H1 (cell line): ENCODE measurements at regions not wholly inside any gene's neighbourhood (a gene's known extent, or its start where the extent isn't known, plus 50 kb on each side); places are given as distances from the start of the nearest gene placed in this dataset.
"Not testable (repeated sequence)": the region's sequence is repeated elsewhere in the genome, so short reads cannot be mapped to it uniquely, and the experiment has no call there.

Experiments used
- CTCF ChIA-PET: fragments of 300-600 bp; sonication (Branson Sonifier 250); formaldehyde crosslinking; loops from one replicate; lab custom pipeline; 2021; ENCODE audit not compliant: partially characterized antibody; lab: Charles Lee
- POLR2A ChIA-PET: fragments of 300-600 bp; sonication (Branson Sonifier 250); formaldehyde crosslinking; loops from one replicate; lab custom pipeline; 2021; ENCODE audit warnings: inconsistent platforms; ENCODE audit not compliant: partially characterized antibody; lab: Charles Lee
- DNase-seq, 2 experiments: peaks; one replicate each; pipeline versions ENCODE4 v3.0.0 to v3.0.0-alpha.2; 2010 to 2022; ENCODE audit warnings: low spot score in 2 of 2, low read depth in 1 of 2, mixed read lengths in 1 of 2
- FAIRE-seq: peaks from 2 replicates; lab custom pipeline; 2011; peaks lifted over from hg19 to GRCh38; lab: Jason Lieb, UNC
- H2AFZ ChIP-seq: 2 replicates; pipeline ENCODE4 v1.8.1; 2012; ENCODE audit warnings: low read length, inconsistent platforms
- H2AK5ac ChIP-seq: 2 replicates; pipeline ENCODE4 v1.6.1; 2013; ENCODE audit warnings: low read depth, low read length
- H2BK120ac ChIP-seq: replicated peaks from 2 replicates; pipeline ENCODE3; 2013; ENCODE audit warnings: low read depth, low read length, inconsistent platforms
- H2BK12ac ChIP-seq: 2 replicates; pipeline ENCODE4 v1.6.1; 2013; ENCODE audit warnings: low read depth, low read length
- H2BK15ac ChIP-seq: 2 replicates; pipeline ENCODE4 v1.6.1; 2013; ENCODE audit warnings: low read length
- H2BK20ac ChIP-seq: 2 replicates; pipeline ENCODE4 v1.6.1; 2013; ENCODE audit warnings: low read length
- H2BK5ac ChIP-seq: 2 replicates; pipeline ENCODE4 v1.6.1; 2013; ENCODE audit warnings: low read depth, low read length
- H3K14ac ChIP-seq: 2 replicates; pipeline ENCODE4 v1.6.1; 2013; ENCODE audit warnings: inconsistent platforms; ENCODE audit not compliant: insufficient read length
- H3K18ac ChIP-seq: 2 replicates; pipeline ENCODE4 v1.6.1; 2013; ENCODE audit warnings: low read length; ENCODE audit errors: extremely low read depth
- H3K23ac ChIP-seq: 2 replicates; pipeline ENCODE4 v1.6.1; 2013; ENCODE audit warnings: inconsistent platforms; ENCODE audit not compliant: insufficient read length
- H3K23me2 ChIP-seq: 2 replicates; pipeline ENCODE4 v1.6.1; 2013; ENCODE audit warnings: low read depth, low read length
- H3K27ac ChIP-seq: 2 replicates; pipeline ENCODE4 v1.6.1; 2011; ENCODE audit warnings: low read depth, low read length, inconsistent platforms
- H3K27me3 ChIP-seq, 4 experiments: replicated peaks in 1 of 4; 1 replicate in 1 of 4; 2 replicates in 3 of 4; pipeline versions ENCODE4 v1.6.1 to v1.8.1; 2011 to 2013; ENCODE audit warnings: low read length in 3 of 4, mild to moderate bottlenecking in 3 of 4, inconsistent platforms in 2 of 4, mixed read lengths in 2 of 4, moderate library complexity in 1 of 4; ENCODE audit not compliant: control insufficient read depth in 3 of 4, insufficient read depth in 3 of 4; ENCODE audit errors: extremely low read depth in 1 of 4
- H3K36me3 ChIP-seq, 4 experiments: 2 replicates each; pipeline versions ENCODE4 v1.6.1 to v1.8.1; 2011 to 2013; ENCODE audit warnings: mild to moderate bottlenecking in 4 of 4, low read length in 3 of 4, moderate library complexity in 2 of 4, control low read depth in 1 of 4, inconsistent platforms in 1 of 4; ENCODE audit not compliant: insufficient read depth in 4 of 4, control insufficient read depth in 2 of 4
- H3K4ac ChIP-seq: replicated peaks from 2 replicates; pipeline ENCODE3; 2013; ENCODE audit warnings: low read length, low read depth, mixed read lengths, inconsistent platforms; ENCODE audit not compliant: insufficient read length
- H3K4me1 ChIP-seq, 4 experiments: replicated peaks in 1 of 4; 1 replicate in 1 of 4; 2 replicates in 3 of 4; pipeline versions ENCODE4 v1.6.1 to v1.8.1; 2011 to 2013; ENCODE audit warnings: low read length in 3 of 4, inconsistent platforms in 2 of 4, mixed read lengths in 1 of 4; ENCODE audit not compliant: insufficient read depth in 4 of 4, control insufficient read depth in 3 of 4
- H3K4me2 ChIP-seq, 2 experiments: 2 replicates each; pipeline versions ENCODE4 v1.6.1 to v1.8.1; 2011 to 2013; ENCODE audit warnings: low read depth in 2 of 2, low read length in 2 of 2, control low read depth in 1 of 2, inconsistent platforms in 1 of 2, mild to moderate bottlenecking in 1 of 2; ENCODE audit not compliant: insufficient read depth in 1 of 2
- H3K4me3 ChIP-seq, 4 experiments: fragments of 200-600, 300-600 bp in 1 of 4; sonication (generic), shearing (Covaris generic), sonication (Bioruptor Twin) in 1 of 4; 2 replicates each; pipeline versions ENCODE4 v1.5.1 to v1.8.1; 2011 to 2016; ENCODE audit warnings: low read length in 4 of 4, low read depth in 3 of 4, control low read depth in 2 of 4, inconsistent platforms in 2 of 4, mild to moderate bottlenecking in 2 of 4, mixed read lengths in 1 of 4, moderate library complexity in 1 of 4; ENCODE audit not compliant: insufficient read depth in 2 of 4; ENCODE audit errors: extremely low read depth in 1 of 4
- H3K56ac ChIP-seq: replicated peaks from 2 replicates; pipeline ENCODE3; 2013; ENCODE audit warnings: low read depth, mild to moderate bottlenecking, mixed read lengths, low read length, inconsistent platforms; ENCODE audit not compliant: insufficient read length
- H3K79me1 ChIP-seq: 2 replicates; pipeline ENCODE4 v1.6.1; 2013; ENCODE audit warnings: low read depth, low read length, control low read depth
- H3K79me2 ChIP-seq, 2 experiments: 2 replicates each; pipeline versions ENCODE4 v1.6.1 to v1.8.1; 2012 to 2013; ENCODE audit warnings: low read length in 2 of 2, mild to moderate bottlenecking in 2 of 2, inconsistent platforms in 1 of 2; ENCODE audit not compliant: insufficient read depth in 2 of 2, control insufficient read depth in 1 of 2
- H3K9ac ChIP-seq, 4 experiments: replicated peaks in 1 of 4; 1 replicate in 1 of 4; 2 replicates in 3 of 4; pipeline versions ENCODE4 v1.6.1 to v1.8.1; 2011 to 2013; ENCODE audit warnings: low read depth in 3 of 4, low read length in 3 of 4, control low read depth in 2 of 4, mild to moderate bottlenecking in 2 of 4, moderate library complexity in 2 of 4, inconsistent platforms in 1 of 4; ENCODE audit errors: extremely low read depth in 1 of 4
- H3K9me3 ChIP-seq, 2 experiments: 2 replicates each; pipeline versions ENCODE4 v1.6.1 to v1.8.1; 2012 to 2013; ENCODE audit warnings: mild to moderate bottlenecking in 2 of 2, moderate library complexity in 2 of 2, control low read depth in 1 of 2, inconsistent platforms in 1 of 2, low read depth in 1 of 2, low read length in 1 of 2, mixed read lengths in 1 of 2; ENCODE audit not compliant: insufficient read depth in 2 of 2
- H4K20me1 ChIP-seq, 2 experiments: replicated peaks in 1 of 2; 2 replicates each; pipeline versions ENCODE3 to v1.8.1; 2011 to 2013; ENCODE audit warnings: inconsistent platforms in 2 of 2, low read length in 2 of 2, mild to moderate bottlenecking in 1 of 2; ENCODE audit not compliant: insufficient read depth in 2 of 2, control insufficient read depth in 1 of 2
- H4K5ac ChIP-seq: 2 replicates; pipeline ENCODE4 v1.6.1; 2013; ENCODE audit warnings: low read length, low read depth, mixed read lengths, inconsistent platforms; ENCODE audit not compliant: insufficient read length
- H4K8ac ChIP-seq: 2 replicates; pipeline ENCODE4 v1.8.0; 2013; ENCODE audit warnings: mild to moderate bottlenecking, moderate library complexity, low read length, inconsistent platforms; ENCODE audit not compliant: insufficient read depth; ENCODE audit errors: extremely low read depth
- H4K91ac ChIP-seq: replicated peaks from 2 replicates; pipeline ENCODE3; 2013; ENCODE audit warnings: low read length, mixed read lengths, inconsistent platforms; ENCODE audit not compliant: insufficient read length
- RBBP5 ChIP-seq: IDR thresholded peaks from 2 replicates; pipeline ENCODE4 v1.7.1; 2012; ENCODE audit warnings: low read depth, mild to moderate bottlenecking, inconsistent platforms, low read length, moderate library complexity, borderline replicate concordance
- WGBS, 2 experiments: shearing (Covaris generic) in 1 of 2; methylation state at CpG; one replicate each; pipeline versions ENCODE4 v1.1.6 to v1.1.7; 2013 to 2015; ENCODE audit warnings: low lambda C conversion rate in 2 of 2, mixed read lengths in 2 of 2, inconsistent platforms in 1 of 2, low coverage in 1 of 2, missing lambda C conversion rate in 1 of 2; ENCODE audit not compliant: insufficient replicate concordance in 2 of 2, insufficient coverage in 1 of 2, insufficient read length in 1 of 2; ENCODE audit errors: extremely low coverage in 1 of 2, missing lambda C conversion rate in 1 of 2; 5-methylcytosine and 5-hydroxymethylcytosine counted together

DNA sequence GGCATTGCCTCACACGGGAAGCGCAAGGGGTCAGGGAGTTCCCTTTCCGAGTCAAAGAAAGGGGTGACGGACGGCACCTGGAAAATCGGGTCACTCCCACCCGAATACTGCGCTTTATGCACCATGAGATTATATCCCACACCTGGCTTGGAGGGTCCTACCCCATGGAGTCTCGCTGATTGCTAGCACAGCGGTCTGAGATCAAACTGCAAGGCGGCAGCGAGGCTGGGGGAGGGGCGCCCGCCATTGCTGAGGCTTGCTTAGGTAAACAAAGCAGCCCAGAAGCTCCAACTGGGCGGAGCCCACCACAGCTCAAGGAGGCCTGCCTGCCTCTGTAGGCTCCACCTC lies 145.1 kb upstream of the BCL6 start:
- H3K9me3 ChIP-seq, H4K20me1 ChIP-seq, H3K9ac ChIP-seq, H3K4me3 ChIP-seq, H2AK5ac ChIP-seq, H3K36me3 ChIP-seq, H4K5ac ChIP-seq, H2BK20ac ChIP-seq, H3K23me2 ChIP-seq, H2BK5ac ChIP-seq, H3K4me1 ChIP-seq, H3K79me1 ChIP-seq, H2BK120ac ChIP-seq, FAIRE-seq, H3K79me2 ChIP-seq, H3K23ac ChIP-seq, H3K56ac ChIP-seq, H4K91ac ChIP-seq, H2BK15ac ChIP-seq, H3K27me3 ChIP-seq, H2AFZ ChIP-seq, H3K4ac ChIP-seq, H3K18ac ChIP-seq, H3K14ac ChIP-seq, H2BK12ac ChIP-seq, H3K27ac ChIP-seq, H4K8ac ChIP-seq: not testable (repeated sequence)
- POLR2A ChIA-PET = interaction anchor here (0.7 to 1.3 kb wide), 3 partner anchors 28 to 145 kb away, joined by 3 to 4 read pairs (median 3); partner anchors contain the start of gene BCL6
- TF ChIP-seq RBBP5 = 0 out of 2 replicates have a peak, but pooled peaks have one; percentile 35
- 84% methylated on average over 15 of the region's 15 CpGs; no CpG with 5 or more reads in 1 of the 2 experiments for WGBS, 2 experiments
- DNase-seq = peak in 1 of 2 experiments; percentile 64
- CTCF ChIA-PET = interaction anchor here (0.6 kb wide), 1 partner anchor 553 kb away, joined by 4 read pairs; no protein-coding TSS in a partner anchor
- peak overlapping the region in 1 of 2 experiments; percentile 53; a peak in 1 of 4 replicates for H3K4me2 ChIP-seq
